ENCODE measurements at regions not wholly inside any gene's neighbourhood (a gene's known extent, or its start where the extent isn't known, plus 50 kb on each side); places are given as distances from the start of the nearest gene placed in this dataset.

DNA sequence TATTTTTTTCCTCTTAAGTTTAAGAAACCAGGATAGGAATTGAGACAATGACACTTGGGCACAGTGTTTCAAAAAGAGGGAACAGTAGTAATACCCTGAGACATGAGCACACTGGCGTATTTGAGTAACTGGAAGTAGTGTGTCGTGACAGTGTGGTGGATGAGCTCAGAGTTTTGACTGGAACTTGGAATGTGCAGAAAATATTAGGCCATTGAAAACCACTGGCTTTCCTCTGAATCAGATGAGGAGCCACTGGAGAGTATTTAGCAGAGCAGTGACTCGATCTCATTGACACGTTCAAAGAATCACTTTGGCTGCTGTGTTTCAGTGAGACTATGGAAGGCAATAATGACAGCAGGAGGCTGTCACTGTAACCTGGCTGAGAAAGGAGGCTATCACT lies 1531.2 kb downstream of the STIM2 start:
- TF ChIP-seq, protein P1, sequence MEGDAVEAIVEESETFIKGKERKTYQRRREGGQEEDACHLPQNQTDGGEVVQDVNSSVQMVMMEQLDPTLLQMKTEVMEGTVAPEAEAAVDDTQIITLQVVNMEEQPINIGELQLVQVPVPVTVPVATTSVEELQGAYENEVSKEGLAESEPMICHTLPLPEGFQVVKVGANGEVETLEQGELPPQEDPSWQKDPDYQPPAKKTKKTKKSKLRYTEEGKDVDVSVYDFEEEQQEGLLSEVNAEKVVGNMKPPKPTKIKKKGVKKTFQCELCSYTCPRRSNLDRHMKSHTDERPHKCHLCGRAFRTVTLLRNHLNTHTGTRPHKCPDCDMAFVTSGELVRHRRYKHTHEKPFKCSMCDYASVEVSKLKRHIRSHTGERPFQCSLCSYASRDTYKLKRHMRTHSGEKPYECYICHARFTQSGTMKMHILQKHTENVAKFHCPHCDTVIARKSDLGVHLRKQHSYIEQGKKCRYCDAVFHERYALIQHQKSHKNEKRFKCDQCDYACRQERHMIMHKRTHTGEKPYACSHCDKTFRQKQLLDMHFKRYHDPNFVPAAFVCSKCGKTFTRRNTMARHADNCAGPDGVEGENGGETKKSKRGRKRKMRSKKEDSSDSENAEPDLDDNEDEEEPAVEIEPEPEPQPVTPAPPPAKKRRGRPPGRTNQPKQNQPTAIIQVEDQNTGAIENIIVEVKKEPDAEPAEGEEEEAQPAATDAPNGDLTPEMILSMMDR (IDR thresholded peaks at IDR 0.05) = no peak
- TF ChIP-seq EP300 (IDR thresholded peaks at IDR 0.05) = no peak
- TF ChIP-seq POLR2AphosphoS5 (IDR thresholded peaks at IDR 0.05) = no peak
